Keratinocyte (primary cell): ENCODE measurements at regions not wholly inside any gene's neighbourhood (a gene's known extent, or its start where the extent isn't known, plus 50 kb on each side); places are given as distances from the start of the nearest gene placed in this dataset.

Experiments used
- EZH2 ChIP-seq: IDR thresholded peaks from one replicate; pipeline ENCODE4 v1.6.1; 2012; ENCODE audit warnings: inconsistent platforms, mild to moderate bottlenecking, low read length, moderate library complexity
- TF ChIP-seq, protein P1 (sequence below), 3 experiments: IDR thresholded peaks in 1 of 3; conservative IDR thresholded peaks in 1 of 3; optimal IDR thresholded peaks in 1 of 3; 2 replicates in 2 of 3; 3 replicates in 1 of 3; pipeline versions ENCODE3 to v1.5.1; 2011; ENCODE audit warnings: low read length in 3 of 3, mild to moderate bottlenecking in 3 of 3, moderate library complexity in 2 of 3, control low read depth in 1 of 3, inconsistent platforms in 1 of 3; ENCODE audit not compliant: insufficient read depth in 2 of 3; ENCODE audit errors: extremely low read depth in 1 of 3

DNA sequence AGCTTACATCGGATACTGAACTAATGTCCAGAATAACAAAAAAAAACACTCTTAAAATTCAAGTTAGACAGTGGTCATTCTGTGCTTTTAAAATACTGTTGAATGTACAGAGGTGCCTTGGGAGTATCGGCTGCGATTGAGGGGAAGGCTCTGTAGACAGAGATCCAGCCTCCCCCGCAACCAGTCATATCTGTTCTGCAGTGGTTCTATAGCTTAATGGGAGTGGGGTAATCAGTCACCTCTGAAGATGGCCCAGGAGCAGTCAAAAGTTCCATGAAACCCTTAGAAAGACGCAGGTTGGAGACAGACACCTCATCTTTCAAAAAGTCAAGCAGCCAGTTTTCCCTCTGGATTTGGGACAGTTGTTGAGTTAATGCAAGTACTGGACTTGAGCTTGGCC is 1486.6 kb upstream of the TMEM132C start:
- TF ChIP-seq, protein P1, sequence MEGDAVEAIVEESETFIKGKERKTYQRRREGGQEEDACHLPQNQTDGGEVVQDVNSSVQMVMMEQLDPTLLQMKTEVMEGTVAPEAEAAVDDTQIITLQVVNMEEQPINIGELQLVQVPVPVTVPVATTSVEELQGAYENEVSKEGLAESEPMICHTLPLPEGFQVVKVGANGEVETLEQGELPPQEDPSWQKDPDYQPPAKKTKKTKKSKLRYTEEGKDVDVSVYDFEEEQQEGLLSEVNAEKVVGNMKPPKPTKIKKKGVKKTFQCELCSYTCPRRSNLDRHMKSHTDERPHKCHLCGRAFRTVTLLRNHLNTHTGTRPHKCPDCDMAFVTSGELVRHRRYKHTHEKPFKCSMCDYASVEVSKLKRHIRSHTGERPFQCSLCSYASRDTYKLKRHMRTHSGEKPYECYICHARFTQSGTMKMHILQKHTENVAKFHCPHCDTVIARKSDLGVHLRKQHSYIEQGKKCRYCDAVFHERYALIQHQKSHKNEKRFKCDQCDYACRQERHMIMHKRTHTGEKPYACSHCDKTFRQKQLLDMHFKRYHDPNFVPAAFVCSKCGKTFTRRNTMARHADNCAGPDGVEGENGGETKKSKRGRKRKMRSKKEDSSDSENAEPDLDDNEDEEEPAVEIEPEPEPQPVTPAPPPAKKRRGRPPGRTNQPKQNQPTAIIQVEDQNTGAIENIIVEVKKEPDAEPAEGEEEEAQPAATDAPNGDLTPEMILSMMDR (optimal IDR thresholded peaks at IDR 0.05 in 1 of 3, IDR thresholded peaks at IDR 0.05 in 1 of 3, conservative IDR thresholded peaks at IDR 0.05 in 1 of 3; ENCODE audit: extremely low read depth in 1 of 3, insufficient read depth in 2 of 3, low read length in 3 of 3), result no peak
- no peak for TF ChIP-seq EZH2
